ENCODE measurements at regions not wholly inside any gene's neighbourhood (a gene's known extent, or its start where the extent isn't known, plus 50 kb on each side); places are given as distances from the start of the nearest gene placed in this dataset.

- TF ChIP-seq GATA3 (IDR thresholded peaks at IDR 0.05; ENCODE audit: low read depth, low read length) (no peak), GATA2 (IDR thresholded peaks at IDR 0.05; ENCODE audit: low read depth, low read length) (no peak)
Measured at GRCh38 chr1:29842130-29842529, 605.8 kb downstream of the PTPRU start.

Data from SH-SY5Y (cell line).